Stimulated activated CD4-positive, alpha-beta T cell treated with anti-CD3 and anti-CD28 coated beads, Interleukin-2, amount 100 ng/mL, for 24 hours (primary cell): ENCODE measurements at regions not wholly inside any gene's neighbourhood (a gene's known extent, or its start where the extent isn't known, plus 50 kb on each side); places are given as distances from the start of the nearest gene placed in this dataset.
"Not testable (repeated sequence)": the region's sequence is repeated elsewhere in the genome, so short reads cannot be mapped to it uniquely, and the experiment has no call there.

Experiments used
- DNase-seq, 2 donors: peaks; one replicate each; pipeline ENCODE4 v3.0.0-alpha.2; 2020

DNA sequence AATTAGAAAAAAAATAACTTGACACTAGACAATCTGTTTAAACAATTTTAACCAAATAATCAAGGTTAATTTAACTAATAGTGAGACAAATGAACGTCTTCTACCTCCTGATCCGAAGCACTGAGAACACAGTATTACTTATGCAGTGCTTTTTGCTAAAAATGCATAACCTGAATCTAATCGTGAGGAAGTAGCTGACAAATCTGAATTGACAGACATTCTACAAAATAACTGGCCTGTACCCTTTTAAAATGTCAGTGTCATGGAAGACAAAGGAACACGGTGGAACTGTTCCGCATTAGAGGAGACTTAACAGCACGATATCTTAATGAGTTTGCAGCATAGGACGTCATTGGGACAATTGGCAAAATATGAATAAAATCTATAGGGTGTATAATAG is 631.2 kb upstream of the ZFP42 start:
- DNase-seq, result no peak

DNA sequence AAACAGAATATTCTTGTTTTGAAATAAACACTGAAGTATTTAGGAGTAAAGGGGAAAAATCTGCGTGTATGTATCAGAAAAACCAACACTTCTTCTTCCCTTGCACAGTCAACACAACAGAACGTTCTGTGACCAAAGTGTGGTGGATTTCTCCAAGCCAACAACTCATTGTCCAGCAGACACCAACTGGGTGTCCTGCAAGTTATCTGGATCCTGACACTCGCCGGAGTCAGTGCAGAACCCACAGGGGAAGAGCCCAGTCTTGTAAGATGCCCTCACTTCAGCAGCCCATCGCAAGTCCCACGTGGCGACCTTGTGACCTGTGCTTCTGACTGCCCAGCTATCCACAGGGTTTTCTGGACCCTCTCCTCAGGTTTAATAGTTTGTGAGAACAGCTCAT is 630.7 kb upstream of the ZFP42 start:
- DNase-seq, result no peak

- DNase-seq, result no peak
These were observed 629.0 kb upstream of the ZFP42 start for GRCh38 chr4:187366530-187366929.

DNA sequence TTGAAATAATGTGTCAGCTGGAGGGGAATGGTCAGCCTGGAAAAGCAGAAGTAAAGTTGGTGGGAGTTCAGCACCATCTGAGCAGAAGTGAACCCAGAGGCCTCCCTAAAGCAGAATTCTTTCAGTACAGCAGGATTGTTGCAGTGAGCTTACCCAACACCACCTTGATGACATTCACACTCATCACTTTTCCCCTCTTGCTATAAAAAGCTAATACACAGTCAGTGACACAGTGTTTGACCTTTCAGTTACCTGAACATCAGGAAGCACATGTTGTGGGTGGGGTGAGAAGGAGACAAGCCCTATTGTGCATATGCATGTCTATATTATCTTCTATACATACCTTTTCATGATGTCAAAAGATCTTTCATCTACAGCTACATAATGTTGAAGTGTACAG is 624.7 kb upstream of the ZFP42 start:
- no peak for DNase-seq

DNA sequence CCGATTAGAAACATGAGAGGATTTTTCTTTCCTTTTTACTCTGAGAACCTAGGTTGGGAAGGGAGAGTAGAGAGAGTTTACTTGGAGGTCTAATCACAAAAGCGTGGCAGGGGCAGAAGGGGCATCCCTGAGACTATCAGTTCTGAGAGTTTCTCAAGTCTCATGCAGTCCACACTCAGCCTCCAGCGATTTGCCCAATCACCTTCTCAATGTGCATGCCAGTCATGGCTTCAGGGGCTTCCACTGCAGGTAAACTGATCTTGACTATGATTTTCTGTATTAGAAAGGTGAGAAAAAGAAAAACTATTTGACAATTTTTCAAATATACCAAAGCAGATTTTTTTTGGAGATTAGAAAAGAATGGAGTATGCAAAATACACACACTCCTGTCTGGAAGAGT is 617.1 kb upstream of the ZFP42 start:
- no peak for DNase-seq

GRCh38 chr4:187380181-187380581 is 615.4 kb upstream of the ZFP42 start:
- DNase-seq, result no peak

DNA sequence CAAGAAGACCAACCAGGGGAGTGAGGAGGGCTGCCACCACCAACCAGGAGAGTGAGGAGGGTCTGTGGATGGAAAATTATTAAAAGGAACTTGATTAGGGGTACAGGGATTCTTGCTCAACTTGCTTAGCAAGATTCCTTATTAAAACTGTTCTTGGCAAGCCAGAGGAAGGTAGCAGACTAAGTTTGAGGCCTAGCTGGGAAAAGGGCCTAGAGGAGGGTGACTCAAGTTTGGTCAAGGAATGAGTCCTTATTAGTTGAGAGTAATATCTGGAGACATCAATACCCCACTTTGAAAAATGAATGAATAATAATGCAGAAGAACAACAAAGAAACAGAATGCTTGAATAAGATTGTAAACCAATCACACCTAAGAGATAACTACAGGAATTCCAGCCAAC is 612.4 kb upstream of the ZFP42 start:
- no peak for DNase-seq

GRCh38 chr4:187387739-187388138 is 607.8 kb upstream of the ZFP42 start:
- DNase-seq, result no peak

DNA sequence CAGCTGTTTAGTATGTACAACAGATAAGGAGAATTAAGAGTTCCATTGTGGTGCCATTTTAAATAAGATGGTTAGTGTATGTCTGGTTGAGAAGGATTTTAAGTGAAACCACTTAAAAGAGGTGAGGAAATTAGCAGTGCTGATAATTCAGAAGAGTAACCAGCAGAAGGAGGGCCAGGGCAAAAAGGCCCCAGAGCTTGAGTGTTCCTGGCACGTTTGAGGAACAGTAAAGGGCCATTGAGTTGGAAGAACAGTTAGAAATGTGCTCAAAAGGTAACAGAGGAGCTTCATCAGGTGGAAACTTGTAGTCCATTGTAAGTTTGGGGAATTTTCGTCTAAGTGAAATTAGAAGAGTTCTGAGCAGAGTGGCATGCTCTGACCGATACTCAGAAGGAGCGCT is 606.2 kb upstream of the ZFP42 start:
- no peak for DNase-seq

DNA sequence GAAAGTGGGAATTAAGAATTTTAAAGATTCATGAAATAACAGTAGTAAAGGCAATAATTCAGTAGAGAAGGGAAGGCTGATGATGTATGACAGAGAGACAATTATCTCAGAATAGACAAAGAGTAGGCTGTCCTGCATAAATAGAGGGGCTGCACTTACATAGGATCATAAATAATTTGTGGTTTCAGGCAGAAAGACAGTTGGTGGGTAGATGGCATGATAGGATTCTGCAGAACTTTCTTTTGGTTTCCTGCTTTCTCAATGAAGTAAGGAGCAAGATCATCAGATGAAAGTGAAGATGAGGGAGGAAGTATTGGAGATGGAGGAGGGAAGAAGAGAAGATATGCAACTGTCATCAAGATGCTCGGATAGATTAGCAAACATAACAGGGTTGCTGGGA is 604.9 kb upstream of the ZFP42 start:
- DNase-seq, result no peak

GRCh38 chr4:187393531-187394344 is 601.8 kb upstream of the ZFP42 start:
- DNase-seq, result no peak

DNA sequence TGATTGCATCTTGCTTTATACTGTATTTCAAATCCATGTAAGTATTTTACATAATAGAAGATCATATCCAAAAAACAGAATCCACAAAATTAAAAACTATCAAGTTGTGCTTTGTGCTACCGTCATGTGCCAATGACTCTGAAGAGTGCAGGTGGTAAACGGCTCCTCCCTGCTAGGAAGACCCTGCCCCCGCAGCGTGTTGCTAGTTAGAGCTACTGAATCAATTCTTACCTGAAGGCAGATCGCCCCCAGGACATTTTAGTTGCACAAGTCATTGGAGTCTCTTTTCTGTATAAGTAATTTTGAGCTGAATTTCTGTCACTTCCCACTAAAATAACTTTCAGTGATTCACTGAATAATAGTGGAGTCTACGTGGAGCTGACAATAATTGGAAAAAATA is 599.5 kb upstream of the ZFP42 start:
- DNase-seq, result no peak

GRCh38 chr4:187408447-187408846 is 587.1 kb upstream of the ZFP42 start:
- DNase-seq, result not testable (repeated sequence)

DNA sequence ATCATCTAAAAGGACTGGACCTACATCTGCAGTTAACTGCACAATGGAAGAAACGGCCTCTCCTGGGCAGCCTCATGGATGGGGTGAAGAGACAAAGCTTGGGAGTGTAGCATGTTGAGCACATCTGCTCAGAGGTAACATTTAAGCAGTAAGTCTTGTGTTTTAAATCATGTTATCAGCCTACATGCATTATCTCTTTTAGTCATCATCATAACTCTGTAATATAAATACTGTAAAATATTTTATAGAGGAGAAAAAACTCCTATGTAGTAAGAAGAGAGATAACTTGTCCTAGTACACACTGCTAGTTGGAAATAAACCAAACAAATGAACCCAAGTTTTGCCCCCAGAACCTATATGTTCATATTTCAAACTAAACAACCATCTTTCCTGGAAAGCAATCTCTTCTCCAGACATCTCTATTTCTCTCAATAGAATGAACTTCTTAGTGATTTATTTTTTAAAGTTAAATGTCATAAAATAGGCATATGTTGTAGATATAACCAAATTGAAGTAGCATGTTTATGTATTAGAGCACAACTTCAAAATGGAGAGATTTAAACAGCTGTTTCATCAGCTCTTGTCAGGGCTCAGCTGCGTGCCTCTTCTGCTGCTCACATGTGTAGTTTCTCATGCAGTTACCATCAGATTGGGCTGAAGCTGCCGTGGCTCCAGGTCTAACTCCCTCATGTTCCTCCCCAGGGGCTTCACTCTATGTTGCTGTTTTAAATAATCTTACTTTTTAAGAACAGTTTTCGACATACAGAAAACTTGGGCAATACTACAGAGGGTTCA is 581.8 kb upstream of the ZFP42 start:
- DNase-seq, result no peak

- no peak for DNase-seq
These were observed 580.9 kb upstream of the ZFP42 start for GRCh38 chr4:187414716-187415115.

GRCh38 chr4:187415231-187415630 is 580.3 kb upstream of the ZFP42 start:
- DNase-seq, result no peak

GRCh38 chr4:187416216-187416615 is 579.4 kb upstream of the ZFP42 start:
- DNase-seq, result no peak

DNA sequence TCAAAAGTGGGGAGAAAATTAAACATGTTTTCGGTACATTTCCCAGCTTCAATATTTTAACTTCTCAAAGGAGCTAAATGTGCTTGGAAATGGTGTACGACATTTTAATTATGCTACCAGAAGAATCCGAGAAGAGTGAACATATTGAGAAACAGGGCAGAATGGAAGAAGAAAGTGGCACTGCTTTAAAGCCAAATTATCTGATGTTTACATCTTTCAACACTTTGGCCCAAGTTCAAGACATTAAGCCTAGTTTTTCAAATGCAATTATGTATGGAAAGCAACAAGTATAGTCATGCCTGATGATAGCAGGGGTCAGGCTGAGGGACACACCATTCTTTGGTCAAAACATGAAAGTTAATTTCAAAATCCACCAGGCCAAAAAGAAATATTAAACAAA is 577.9 kb upstream of the ZFP42 start:
- no peak for DNase-seq

DNA sequence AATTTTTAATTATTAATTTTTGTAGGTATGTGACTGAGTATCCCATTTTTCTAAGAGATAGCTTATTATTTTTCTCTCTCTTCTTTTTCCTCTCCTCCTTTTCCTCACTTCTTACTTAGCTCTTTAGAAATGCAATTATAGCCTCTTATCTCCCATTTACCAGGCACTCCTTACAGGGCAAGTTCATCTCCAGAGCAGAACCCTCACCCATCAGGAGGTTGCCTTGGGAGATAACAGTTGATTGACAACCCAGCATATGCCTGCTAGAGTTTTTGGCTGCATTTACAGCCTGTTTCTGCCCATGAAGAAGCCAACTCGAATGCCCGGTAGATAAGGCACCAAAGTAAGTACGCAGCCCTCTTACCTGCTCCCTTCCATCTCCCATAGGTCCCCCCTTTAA is 572.9 kb upstream of the ZFP42 start:
- DNase-seq, result no peak

GRCh38 chr4:187424636-187425035 is 570.9 kb upstream of the ZFP42 start:
- no peak for DNase-seq

DNA sequence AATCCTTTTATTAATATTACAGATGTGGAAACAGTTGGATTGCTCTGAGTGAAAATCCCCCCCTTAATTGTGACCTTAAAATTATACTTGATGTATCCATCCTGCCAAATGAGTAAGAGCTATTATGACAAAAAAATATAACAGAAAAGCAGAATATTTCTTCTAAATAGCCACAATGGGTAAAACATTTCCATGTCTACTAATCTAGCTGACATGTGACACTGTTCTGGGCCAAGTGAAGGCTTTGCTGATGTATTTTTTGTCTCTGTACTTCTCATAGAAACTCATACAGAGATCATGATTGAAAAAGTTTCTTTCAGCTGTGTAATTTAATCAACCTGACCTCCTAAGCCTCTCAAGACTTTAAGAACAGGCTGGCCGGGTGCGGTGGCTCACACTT is 569.1 kb upstream of the ZFP42 start:
- DNase-seq, result no peak

- no peak for DNase-seq
These were observed 563.3 kb upstream of the ZFP42 start for GRCh38 chr4:187432310-187432709.

DNA sequence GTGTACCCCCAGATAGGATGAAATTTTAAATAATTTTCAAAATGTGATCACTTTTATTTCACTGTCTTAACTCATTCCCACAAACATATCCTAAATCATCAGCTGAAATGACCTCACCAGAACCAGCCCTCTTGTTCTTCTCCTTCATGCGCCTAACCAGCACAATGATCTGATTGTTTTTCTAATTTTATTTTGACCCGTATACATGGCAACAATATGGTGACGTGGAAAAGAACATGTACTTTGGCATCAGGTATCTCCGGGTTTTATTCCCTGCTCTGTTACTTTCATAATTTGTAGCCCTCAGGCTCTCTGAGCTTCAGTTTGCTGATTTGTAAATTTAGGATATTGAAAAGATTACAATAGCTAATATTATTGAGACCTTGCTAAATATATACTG is 562.4 kb upstream of the ZFP42 start:
- no peak for DNase-seq

DNA sequence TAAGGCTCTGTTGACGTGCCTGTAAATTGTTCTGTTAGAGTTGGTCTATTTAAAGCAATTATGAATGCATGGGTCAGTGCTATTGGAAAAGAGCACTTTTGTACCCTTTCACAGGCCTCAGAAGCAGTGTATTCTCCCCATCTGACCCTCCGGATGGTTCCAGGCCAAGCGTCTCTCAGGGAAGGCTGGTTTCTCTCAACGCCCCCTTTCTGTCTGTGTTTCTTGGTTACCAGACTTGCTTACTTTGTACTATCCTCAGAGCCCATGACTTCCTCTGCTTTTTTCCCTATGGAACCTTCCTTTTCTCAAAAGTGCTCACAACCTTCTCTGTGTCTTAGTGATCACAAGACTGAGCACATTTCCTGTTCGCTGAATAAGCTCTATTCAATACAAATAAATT is 559.3 kb upstream of the ZFP42 start:
- no peak for DNase-seq

DNA sequence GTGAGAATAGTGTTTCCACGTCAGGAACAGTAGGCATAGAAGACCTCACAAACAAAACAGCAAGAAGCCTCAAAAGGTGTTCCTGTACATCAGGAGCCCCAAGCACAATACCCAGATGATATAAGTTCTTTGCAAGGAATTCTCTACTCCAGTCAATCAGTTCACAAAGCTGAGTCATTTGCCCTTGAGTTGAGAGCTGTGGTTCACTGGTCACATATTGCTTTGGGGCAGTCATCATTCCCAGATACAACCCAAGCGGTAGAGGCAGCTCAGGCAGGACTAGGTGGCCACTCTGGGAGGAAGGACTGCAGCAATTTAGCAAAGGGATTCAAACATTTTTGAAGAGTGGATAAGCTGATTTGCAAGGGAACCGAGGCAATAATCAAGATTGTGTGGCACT is 551.5 kb upstream of the ZFP42 start:
- DNase-seq, result no peak
